ENCODE measurements at regions not wholly inside any gene's neighbourhood (a gene's known extent, or its start where the extent isn't known, plus 50 kb on each side); places are given as distances from the start of the nearest gene placed in this dataset.

- TF ChIP-seq POLR2A (IDR thresholded peaks at IDR 0.05) (no peak), CTCF (IDR thresholded peaks at IDR 0.05 in 8 of 11, conservative IDR thresholded peaks at IDR 0.05 in 3 of 11) (no peak), POLR2AphosphoS5 (IDR thresholded peaks at IDR 0.05) (no peak)
- no peak for DNase-seq
- H3K36me3 ChIP-seq, result no peaks in the 10 kb centered on the region
- no peaks in the 10 kb centered on the region for H3K27me3 ChIP-seq (replicated peaks in 1 of 7)
- H3K4me1 ChIP-seq, result peaks cover 0 to 9% (median 0%) of the 10 kb centered on the region in 6 donors
- 59 to 76% (median 68%) methylated on average over 4 of the region's 4 CpGs for WGBS, 5 donors
- intact Hi-C loops (cut with DNase I; ENCODE audit: low total_unique reads), result no loop called here
- no peaks in the 10 kb centered on the region for H3K9me3 ChIP-seq
- H3K4me3 ChIP-seq, result no peak overlapping the region
- H3K27ac ChIP-seq, result no peak overlapping the region
Observed at GRCh38 chr19:28972058-28972852, 240.7 kb downstream of the UQCRFS1 start.

GRCh38 chr19:28971513-28971912 is 241.4 kb downstream of the UQCRFS1 start:
- Histone ChIP-seq H3K9me3 (no peaks in the 10 kb centered on the region), H3K36me3 (no peaks in the 10 kb centered on the region), H3K27ac (no peak overlapping the region), H3K27me3 (replicated peaks in 1 of 7) (no peaks in the 10 kb centered on the region), H3K4me1 (peaks cover 0 to 9% (median 0%) of the 10 kb centered on the region in 6 donors), H3K4me3 (no peak overlapping the region)
- WGBS, 5 donors, result 75 to 90% (median 82%) methylated on average over 2 of the region's 2 CpGs
- DNase-seq, result no peak
- TF ChIP-seq POLR2AphosphoS5 (IDR thresholded peaks at IDR 0.05) (no peak), POLR2A (IDR thresholded peaks at IDR 0.05) (no peak), CTCF (IDR thresholded peaks at IDR 0.05 in 8 of 11, conservative IDR thresholded peaks at IDR 0.05 in 3 of 11) (no peak)
- intact Hi-C loops (cut with DNase I; ENCODE audit: low total_unique reads), result no loop called here

GRCh38 chr19:28971049-28971448 is 241.9 kb downstream of the UQCRFS1 start:
- Histone ChIP-seq H3K4me1 (peaks cover 0 to 9% (median 0%) of the 10 kb centered on the region in 6 donors), H3K36me3 (no peaks in the 10 kb centered on the region), H3K9me3 (no peaks in the 10 kb centered on the region), H3K27me3 (replicated peaks in 1 of 7) (no peaks in the 10 kb centered on the region), H3K27ac (no peak overlapping the region), H3K4me3 (no peak overlapping the region)
- DNase-seq, result no peak
- no peak for TF ChIP-seq CTCF (IDR thresholded peaks at IDR 0.05 in 8 of 11, conservative IDR thresholded peaks at IDR 0.05 in 3 of 11)
- no peak for TF ChIP-seq POLR2AphosphoS5 (IDR thresholded peaks at IDR 0.05)
- TF ChIP-seq POLR2A (IDR thresholded peaks at IDR 0.05), result no peak
- intact Hi-C loops (cut with DNase I; ENCODE audit: low total_unique reads), result no loop called here
- WGBS, 5 donors, result 49 to 70% (median 66%) methylated on average over 6 of the region's 6 CpGs

GRCh38 chr19:28968721-28969120 is 244.2 kb downstream of the UQCRFS1 start:
- no peak for DNase-seq
- H3K27me3 ChIP-seq (replicated peaks in 1 of 7), result no peaks in the 10 kb centered on the region
- H3K9me3 ChIP-seq, result no peaks in the 10 kb centered on the region
- H3K36me3 ChIP-seq, result no peaks in the 10 kb centered on the region
- TF ChIP-seq POLR2A (IDR thresholded peaks at IDR 0.05) (no peak), CTCF (IDR thresholded peaks at IDR 0.05 in 8 of 11, conservative IDR thresholded peaks at IDR 0.05 in 3 of 11) (no peak), POLR2AphosphoS5 (IDR thresholded peaks at IDR 0.05) (no peak)
- intact Hi-C loops (cut with DNase I; ENCODE audit: low total_unique reads), result no loop called here
- 81 to 90% (median 89%) methylated on average over 2 of the region's 2 CpGs for WGBS, 5 donors
- H3K4me1 ChIP-seq, result peaks cover 0 to 9% (median 0%) of the 10 kb centered on the region in 6 donors
- no peak overlapping the region for H3K27ac ChIP-seq
- H3K4me3 ChIP-seq, result no peak overlapping the region

All from spleen (tissue), 11 donors.